ENCODE measurements at regions not wholly inside any gene's neighbourhood (a gene's known extent, or its start where the extent isn't known, plus 50 kb on each side); places are given as distances from the start of the nearest gene placed in this dataset.

GRCh38 chr6:766625-767024 is 73.7 kb upstream of the EXOC2 start:
- TF ChIP-seq CTCF (IDR thresholded peaks at IDR 0.05; ENCODE audit: insufficient read depth, low read depth, low read length, missing control alignments), result no peak
- H3K4me3 ChIP-seq (ENCODE audit: low read length), result no peak overlapping the region
- DNase-seq (ENCODE audit: low read depth), result no peak

GRCh38 chr6:761997-762396 is 69.1 kb upstream of the EXOC2 start:
- H3K4me3 ChIP-seq (ENCODE audit: low read length), result no peak overlapping the region
- DNase-seq (ENCODE audit: low read depth), result no peak
- no peak for TF ChIP-seq CTCF (IDR thresholded peaks at IDR 0.05; ENCODE audit: insufficient read depth, low read depth, low read length, missing control alignments)

GRCh38 chr6:760982-761955 is 68.3 kb upstream of the EXOC2 start:
- TF ChIP-seq CTCF (IDR thresholded peaks at IDR 0.05; ENCODE audit: insufficient read depth, low read depth, low read length, missing control alignments), result no peak
- no peak for DNase-seq (ENCODE audit: low read depth)

DNA sequence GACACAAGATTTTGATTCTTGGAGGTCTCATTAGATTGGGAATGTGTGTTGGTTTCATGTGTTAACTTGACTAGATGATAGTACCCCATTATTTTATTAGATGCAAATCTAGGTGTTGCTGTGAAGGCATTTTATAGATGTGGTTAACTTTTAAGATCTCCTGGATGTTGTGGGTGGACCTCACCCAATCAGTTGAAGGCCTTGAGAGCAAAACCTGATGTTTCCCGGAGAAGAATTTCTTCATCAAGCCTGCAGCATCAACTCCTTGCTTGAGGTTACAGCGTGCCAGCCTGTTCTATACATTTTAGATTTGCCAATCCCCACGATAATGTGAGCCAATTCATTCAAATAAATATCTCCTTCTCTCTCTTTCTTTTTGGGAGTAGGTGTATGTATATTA is 66.8 kb upstream of the EXOC2 start:
- no peak overlapping the region for H3K4me3 ChIP-seq (ENCODE audit: low read length)
- no peak for DNase-seq (ENCODE audit: low read depth)
- no peak for TF ChIP-seq CTCF (IDR thresholded peaks at IDR 0.05; ENCODE audit: insufficient read depth, low read depth, low read length, missing control alignments)

More at GRCh38 chr6:760982-761955, 68.3 kb upstream of the EXOC2 start:
- H3K4me3 ChIP-seq (ENCODE audit: low read length), result no peak overlapping the region

DNA sequence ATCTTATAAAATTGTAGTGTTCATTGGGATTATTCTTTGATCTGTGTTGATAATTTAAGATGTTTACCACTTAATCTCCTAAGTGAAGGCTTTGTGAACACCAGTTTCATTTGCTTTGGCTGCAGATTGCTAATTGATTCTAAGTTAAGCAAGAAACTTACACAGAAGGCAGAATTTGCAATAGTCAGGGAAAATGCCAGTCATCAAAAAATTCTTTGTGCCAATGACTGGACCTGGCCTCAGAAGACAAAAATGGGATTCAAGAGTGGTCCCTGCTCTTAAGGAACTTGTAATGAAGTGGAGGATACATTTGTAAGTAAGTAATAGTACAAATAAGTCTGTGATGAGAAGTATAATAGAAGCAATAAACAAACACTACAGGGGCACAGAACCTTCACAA is 63.3 kb upstream of the EXOC2 start:
- no peak overlapping the region for H3K4me3 ChIP-seq (ENCODE audit: low read length)
- DNase-seq (ENCODE audit: low read depth), result no peak
- no peak for TF ChIP-seq CTCF (IDR thresholded peaks at IDR 0.05; ENCODE audit: insufficient read depth, low read depth, low read length, missing control alignments)

GRCh38 chr6:754202-754601 is 61.3 kb upstream of the EXOC2 start:
- DNase-seq (ENCODE audit: low read depth), result no peak
- no peak for TF ChIP-seq CTCF (IDR thresholded peaks at IDR 0.05; ENCODE audit: insufficient read depth, low read depth, low read length, missing control alignments)
- no peak overlapping the region for H3K4me3 ChIP-seq (ENCODE audit: low read length)

DNA sequence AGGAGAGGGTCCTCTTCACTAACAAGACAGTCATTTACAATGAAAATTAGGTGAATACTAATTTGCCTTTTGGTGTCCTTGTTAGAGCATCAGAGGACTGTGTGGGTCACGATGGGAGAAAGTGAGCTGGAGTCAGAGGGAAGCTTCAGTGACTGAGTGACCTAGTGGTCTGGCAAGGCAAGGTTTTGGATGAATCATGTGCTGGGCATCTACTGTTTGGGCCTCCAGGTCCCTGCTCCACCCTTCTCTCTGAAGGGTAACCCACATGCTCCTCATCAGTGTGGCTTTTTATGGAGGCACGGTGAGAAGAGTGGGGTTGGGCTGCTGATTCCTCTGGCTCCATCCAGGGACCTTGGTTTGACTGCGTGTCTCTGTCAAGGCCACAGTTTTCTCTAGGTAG is 60.5 kb upstream of the EXOC2 start:
- no peak for DNase-seq (ENCODE audit: low read depth)
- H3K4me3 ChIP-seq (ENCODE audit: low read length), result no peak overlapping the region
- no peak for TF ChIP-seq CTCF (IDR thresholded peaks at IDR 0.05; ENCODE audit: insufficient read depth, low read depth, low read length, missing control alignments)
